Fibroblast of pulmonary artery (primary cell): ENCODE measurements at regions not wholly inside any gene's neighbourhood (a gene's known extent, or its start where the extent isn't known, plus 50 kb on each side); places are given as distances from the start of the nearest gene placed in this dataset.

Experiments used
- DNase-seq: peaks from one replicate; pipeline ENCODE4 v3.0.0-alpha.2; 2010; ENCODE audit warnings: low read depth
- H3K4me3 ChIP-seq: replicated peaks from 2 replicates; pipeline ENCODE4 v1.5.1; 2011; ENCODE audit warnings: low read depth, mild to moderate bottlenecking, control low read depth, low read length, moderate library complexity
- TF ChIP-seq, protein P1 (sequence below): IDR thresholded peaks from 2 replicates; pipeline ENCODE4 v1.5.1; 2011; ENCODE audit warnings: mild to moderate bottlenecking, control low read depth, low read length, inconsistent platforms; ENCODE audit errors: missing control alignments

- TF ChIP-seq, protein P1, sequence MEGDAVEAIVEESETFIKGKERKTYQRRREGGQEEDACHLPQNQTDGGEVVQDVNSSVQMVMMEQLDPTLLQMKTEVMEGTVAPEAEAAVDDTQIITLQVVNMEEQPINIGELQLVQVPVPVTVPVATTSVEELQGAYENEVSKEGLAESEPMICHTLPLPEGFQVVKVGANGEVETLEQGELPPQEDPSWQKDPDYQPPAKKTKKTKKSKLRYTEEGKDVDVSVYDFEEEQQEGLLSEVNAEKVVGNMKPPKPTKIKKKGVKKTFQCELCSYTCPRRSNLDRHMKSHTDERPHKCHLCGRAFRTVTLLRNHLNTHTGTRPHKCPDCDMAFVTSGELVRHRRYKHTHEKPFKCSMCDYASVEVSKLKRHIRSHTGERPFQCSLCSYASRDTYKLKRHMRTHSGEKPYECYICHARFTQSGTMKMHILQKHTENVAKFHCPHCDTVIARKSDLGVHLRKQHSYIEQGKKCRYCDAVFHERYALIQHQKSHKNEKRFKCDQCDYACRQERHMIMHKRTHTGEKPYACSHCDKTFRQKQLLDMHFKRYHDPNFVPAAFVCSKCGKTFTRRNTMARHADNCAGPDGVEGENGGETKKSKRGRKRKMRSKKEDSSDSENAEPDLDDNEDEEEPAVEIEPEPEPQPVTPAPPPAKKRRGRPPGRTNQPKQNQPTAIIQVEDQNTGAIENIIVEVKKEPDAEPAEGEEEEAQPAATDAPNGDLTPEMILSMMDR: no peak
- no peak overlapping the region for H3K4me3 ChIP-seq
- peak; percentile 11 for DNase-seq
Observed at GRCh38 chr15:98025237-98025636, 64.7 kb downstream of the ARRDC4 start.

- TF ChIP-seq, protein P1: no peak
- no peak overlapping the region for H3K4me3 ChIP-seq
- DNase-seq: no peak
Observed at GRCh38 chr15:98034731-98035130, 74.2 kb downstream of the ARRDC4 start.

- TF ChIP-seq, protein P1: no peak
- no peak for DNase-seq
- no peak overlapping the region for H3K4me3 ChIP-seq
Observed at GRCh38 chr15:98035134-98035533, 74.6 kb downstream of the ARRDC4 start.

- H3K4me3 ChIP-seq: no peak overlapping the region
- no peak for DNase-seq
- TF ChIP-seq, protein P1: no peak
Observed at GRCh38 chr15:98035577-98036010, 75.1 kb downstream of the ARRDC4 start.

- TF ChIP-seq, protein P1: no peak
- no peak for DNase-seq
- H3K4me3 ChIP-seq: no peak overlapping the region
Observed at GRCh38 chr15:98039596-98039995, 79.1 kb downstream of the ARRDC4 start.

DNA sequence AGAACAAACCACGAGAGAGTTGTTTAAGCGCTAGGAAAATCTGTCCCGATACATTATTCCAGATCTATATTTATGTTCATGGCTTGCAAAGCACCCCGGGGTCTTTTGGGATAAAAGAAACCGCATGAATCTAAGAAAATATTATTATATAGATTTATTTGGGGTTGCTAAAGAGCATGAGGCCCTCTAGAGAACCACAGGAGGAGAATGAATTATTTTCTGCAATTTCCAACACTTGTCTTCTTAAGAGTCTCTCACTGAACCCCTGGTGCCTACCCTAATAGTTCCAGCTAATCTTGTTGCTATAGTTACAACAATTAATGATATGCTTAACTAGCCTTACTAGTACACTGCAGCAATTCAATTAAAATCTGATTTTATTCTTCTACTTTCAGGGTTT is 79.6 kb downstream of the ARRDC4 start:
- TF ChIP-seq, protein P1: no peak
- no peak for DNase-seq
- no peak overlapping the region for H3K4me3 ChIP-seq

GRCh38 chr15:98043160-98044014 is 82.9 kb downstream of the ARRDC4 start:
- no peak overlapping the region for H3K4me3 ChIP-seq
- TF ChIP-seq, protein P1: no peak
- DNase-seq: no peak
